WTC11 (cell line): ENCODE measurements at regions not wholly inside any gene's neighbourhood (a gene's known extent, or its start where the extent isn't known, plus 50 kb on each side); places are given as distances from the start of the nearest gene placed in this dataset.

ENCODE experiments used
- ESRRA ChIP-seq: sonication (generic); formaldehyde crosslinking; IDR thresholded peaks from 2 replicates; pipeline ENCODE4 v1.8.1; 2022; ENCODE audit warnings: mild to moderate bottlenecking, missing genetic modification reagents, borderline replicate concordance
- KAT7 ChIP-seq: sonication (generic); formaldehyde crosslinking; IDR thresholded peaks from 2 replicates; pipeline ENCODE4 v1.8.1; 2023; ENCODE audit warnings: missing genetic modification reagents, mild to moderate bottlenecking, borderline replicate concordance
- TCF7 ChIP-seq: sonication (generic); formaldehyde crosslinking; IDR thresholded peaks from 2 replicates; pipeline ENCODE4 v1.8.0; 2022; ENCODE audit warnings: mild to moderate bottlenecking, low read depth, missing genetic modification reagents, moderate library complexity
- TF ChIP-seq, protein P1 (sequence below): sonication (generic); formaldehyde crosslinking; IDR thresholded peaks from 2 replicates; pipeline ENCODE4 v1.8.1; 2022; ENCODE audit warnings: low read depth, missing genetic modification reagents, borderline replicate concordance

DNA sequence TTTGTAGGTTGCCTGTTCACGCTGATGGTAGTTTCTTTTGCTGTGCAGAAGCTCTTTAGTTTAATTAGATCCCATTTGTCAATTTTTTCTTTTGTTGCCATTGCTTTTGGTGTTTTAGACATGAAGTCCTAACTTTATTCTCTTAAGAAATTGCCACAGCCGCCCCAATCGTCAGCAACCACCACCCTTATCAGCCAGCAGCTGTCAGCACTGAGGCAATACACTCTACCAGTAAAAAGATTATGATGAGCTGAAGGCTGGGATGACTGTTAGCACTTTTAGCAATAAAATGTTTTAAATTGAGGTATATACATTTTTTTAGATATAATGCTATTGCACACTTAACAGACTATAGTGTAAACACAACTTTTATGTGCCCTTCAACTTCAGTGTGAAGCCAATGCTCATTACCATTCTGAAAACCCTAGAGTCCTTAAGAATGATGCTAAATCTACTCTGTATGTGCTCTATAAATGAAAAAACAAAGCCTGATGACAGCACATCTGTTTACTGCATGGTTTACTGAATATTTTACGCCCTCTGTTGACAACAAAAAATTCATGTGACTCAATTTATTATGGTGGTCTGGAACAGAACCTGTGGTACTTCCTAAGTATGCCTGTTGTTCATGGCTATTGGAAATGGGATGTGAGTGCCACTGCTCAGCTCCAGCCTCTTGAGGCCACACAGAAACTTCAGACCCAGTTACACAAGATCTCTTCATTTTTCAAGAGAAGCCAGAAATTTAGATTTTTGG is 197.4 kb downstream of the DUSP6 start:
- TF ChIP-seq KAT7 (no peak), TCF7 (CRISPR knock-in tag) (no peak), ESRRA (CRISPR knock-in tag) (no peak)
- TF ChIP-seq, protein P1, sequence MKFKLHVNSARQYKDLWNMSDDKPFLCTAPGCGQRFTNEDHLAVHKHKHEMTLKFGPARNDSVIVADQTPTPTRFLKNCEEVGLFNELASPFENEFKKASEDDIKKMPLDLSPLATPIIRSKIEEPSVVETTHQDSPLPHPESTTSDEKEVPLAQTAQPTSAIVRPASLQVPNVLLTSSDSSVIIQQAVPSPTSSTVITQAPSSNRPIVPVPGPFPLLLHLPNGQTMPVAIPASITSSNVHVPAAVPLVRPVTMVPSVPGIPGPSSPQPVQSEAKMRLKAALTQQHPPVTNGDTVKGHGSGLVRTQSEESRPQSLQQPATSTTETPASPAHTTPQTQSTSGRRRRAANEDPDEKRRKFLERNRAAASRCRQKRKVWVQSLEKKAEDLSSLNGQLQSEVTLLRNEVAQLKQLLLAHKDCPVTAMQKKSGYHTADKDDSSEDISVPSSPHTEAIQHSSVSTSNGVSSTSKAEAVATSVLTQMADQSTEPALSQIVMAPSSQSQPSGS, result no peak
